ENCODE measurements at regions not wholly inside any gene's neighbourhood (a gene's known extent, or its start where the extent isn't known, plus 50 kb on each side); places are given as distances from the start of the nearest gene placed in this dataset.
"Not testable (repeated sequence)": the region's sequence is repeated elsewhere in the genome, so short reads cannot be mapped to it uniquely, and the experiment has no call there.

DNA sequence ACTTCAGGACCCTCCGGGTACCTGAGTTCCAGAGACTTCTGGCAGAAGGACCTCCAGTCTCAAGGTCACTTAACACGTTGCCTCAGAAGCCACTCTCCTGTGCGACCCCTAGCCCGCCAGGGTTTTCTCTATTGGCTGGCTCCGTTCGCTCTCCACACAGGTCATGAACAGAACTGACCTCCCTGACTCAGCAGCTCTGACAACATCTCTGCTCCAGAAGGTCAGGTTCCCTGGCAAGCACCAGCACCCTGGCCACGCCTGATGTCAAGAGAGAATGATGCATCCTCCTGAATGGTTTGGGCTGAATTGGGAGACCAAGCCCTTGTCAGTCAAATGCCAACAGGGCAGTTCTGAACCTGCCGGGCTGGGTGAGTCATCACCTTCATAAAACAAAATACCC lies 84.3 kb upstream of the TMEM45B start:
- DNase-seq = no peak

GRCh38 chr11:129732941-129733340 lies 82.7 kb upstream of the TMEM45B start:
- no peak for DNase-seq

DNA sequence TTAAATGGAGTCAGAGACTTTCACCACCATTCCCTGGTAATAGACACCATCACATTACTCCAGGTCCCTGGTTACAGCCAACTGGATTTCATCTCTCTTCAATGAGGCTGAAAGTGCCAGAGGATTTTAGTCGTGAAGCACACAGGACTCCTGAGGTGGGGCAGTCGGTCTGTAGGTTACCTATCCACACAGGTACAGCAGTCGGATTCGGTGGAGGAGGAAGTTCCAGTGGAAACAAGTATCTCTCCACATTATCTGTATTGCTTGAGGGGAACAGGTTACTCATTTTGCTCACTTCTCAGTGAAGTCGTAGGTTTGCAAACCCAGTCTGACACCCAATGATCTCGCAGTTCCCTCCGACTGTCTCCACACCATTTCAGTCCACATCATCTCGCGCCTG lies 82.3 kb upstream of the TMEM45B start:
- DNase-seq = no peak

DNA sequence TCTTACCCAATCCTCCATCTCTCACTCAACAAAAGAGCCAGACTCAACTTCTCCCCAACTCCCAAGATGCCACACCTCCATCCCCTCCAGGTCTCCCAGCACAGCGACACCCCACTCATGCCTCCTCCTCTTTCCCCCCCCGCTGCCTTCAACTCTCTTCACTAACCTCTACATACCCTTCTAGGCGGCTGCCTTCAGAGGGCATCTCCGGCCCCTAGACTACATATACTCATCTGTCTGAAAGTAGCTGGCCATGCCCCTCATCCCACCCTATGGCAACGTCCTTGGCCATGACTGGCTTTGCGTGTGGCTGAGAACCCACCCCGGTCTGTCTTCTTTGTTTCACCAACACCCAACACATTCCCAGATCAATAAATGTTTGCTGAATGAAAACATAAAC lies 81.7 kb upstream of the TMEM45B start:
- no peak for DNase-seq

DNA sequence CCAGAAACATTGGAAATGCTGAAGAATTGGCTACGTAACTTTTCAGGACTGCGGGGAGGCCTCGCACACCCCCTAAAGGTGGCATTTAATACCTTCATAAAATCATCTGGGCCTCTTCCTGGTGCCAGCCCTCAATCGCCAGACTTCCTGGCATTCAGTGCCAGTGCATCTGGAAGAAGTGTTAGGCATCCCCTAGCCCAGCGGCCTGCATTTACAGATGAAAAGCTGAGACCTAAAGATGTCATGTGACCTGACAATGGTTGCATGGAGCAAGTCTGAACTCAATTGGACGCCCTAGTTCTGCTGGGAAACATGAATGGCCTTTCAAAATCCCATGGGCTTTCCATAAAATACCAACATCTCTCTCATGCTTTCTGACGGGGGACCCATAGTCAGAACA lies 81.0 kb upstream of the TMEM45B start:
- DNase-seq = no peak

GRCh38 chr11:129737831-129738230 lies 77.8 kb upstream of the TMEM45B start:
- DNase-seq = no peak

DNA sequence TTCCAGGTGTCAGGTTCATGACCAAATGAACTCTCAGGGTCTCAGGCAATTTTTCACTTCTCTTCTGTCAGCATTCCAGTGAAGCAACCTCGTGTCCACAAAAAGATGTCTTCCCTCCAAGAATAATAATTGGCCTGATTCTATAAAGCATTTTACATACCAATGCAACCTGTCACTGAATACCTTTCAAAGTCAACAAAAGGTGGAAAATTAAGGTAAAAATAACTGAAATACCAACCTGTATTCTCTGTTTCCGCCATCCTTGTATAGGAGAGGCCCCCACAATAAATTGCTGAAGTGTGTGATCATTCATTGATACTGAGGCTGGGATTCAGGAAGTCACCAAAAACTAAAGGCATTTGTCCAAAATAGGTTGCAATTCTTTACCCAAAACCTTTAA lies 77.4 kb upstream of the TMEM45B start:
- DNase-seq = no peak

- no peak for DNase-seq
Observed at GRCh38 chr11:129739339-129739738, 76.3 kb upstream of the TMEM45B start.

- DNase-seq = no peak
Observed at GRCh38 chr11:129740125-129740719, 75.4 kb upstream of the TMEM45B start.

DNA sequence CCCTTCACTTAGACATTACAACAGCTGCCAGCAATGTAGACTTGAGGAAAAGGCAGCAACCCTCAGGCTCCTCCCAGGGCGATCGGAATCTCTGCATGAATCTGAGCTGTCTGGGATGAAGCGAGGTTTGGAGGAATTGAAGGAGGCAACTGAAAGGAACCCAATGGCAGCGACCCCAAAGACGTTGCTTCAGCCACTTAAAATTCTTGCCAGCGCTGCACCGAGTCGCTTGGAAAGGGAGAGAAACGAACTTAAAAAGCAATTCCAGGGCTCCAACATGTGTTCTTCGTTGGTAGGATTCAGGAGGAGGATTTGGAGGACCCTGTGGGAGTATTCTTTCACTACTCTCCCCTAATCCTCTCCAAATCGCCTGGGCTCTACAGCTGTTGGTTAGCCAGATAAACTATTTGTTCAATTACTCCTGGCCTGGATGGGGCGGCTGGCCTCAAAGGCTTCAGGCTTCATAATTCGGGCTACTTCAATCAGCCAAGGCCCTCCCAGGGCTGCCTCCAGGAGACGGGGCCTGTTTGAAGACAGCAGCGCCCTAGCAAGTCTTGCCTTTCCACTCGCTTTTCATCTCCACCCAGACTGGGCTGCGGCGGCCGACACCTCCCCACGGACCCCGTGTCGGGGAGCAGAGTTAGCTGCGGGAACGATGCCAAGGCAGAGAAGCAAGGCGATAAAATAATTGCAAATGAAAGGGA lies 72.4 kb upstream of the TMEM45B start:
- DNase-seq = no peak

GRCh38 chr11:129747071-129747470 lies 68.6 kb upstream of the TMEM45B start:
- no peak for DNase-seq

DNA sequence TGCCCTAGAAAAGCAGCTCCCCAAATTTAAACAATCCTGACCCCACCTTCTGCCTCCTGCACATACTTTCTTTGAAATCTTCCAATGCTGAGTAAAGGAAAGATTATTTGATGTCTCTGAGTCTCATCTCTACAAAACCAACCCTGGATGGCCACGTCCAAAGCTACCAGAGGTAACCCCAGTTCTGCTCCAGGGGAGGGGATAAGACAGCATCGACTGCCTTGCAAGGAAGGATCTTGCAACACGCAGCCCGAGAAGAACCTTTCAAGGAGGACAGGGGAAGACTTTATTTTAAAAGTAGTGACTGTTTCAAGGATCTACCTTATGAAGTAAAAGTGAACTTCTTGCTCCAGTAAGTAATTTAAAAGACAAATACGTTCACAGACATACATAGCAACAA lies 66.5 kb upstream of the TMEM45B start:
- no peak for DNase-seq

GRCh38 chr11:129750343-129751292 lies 65.0 kb upstream of the TMEM45B start:
- peak; percentile 58 to 77 (median 63) for DNase-seq

- DNase-seq = no peak
Observed at GRCh38 chr11:129751511-129751910, 64.1 kb upstream of the TMEM45B start.

GRCh38 chr11:129763569-129763968 lies 52.1 kb upstream of the TMEM45B start:
- not testable (repeated sequence) for DNase-seq

DNA sequence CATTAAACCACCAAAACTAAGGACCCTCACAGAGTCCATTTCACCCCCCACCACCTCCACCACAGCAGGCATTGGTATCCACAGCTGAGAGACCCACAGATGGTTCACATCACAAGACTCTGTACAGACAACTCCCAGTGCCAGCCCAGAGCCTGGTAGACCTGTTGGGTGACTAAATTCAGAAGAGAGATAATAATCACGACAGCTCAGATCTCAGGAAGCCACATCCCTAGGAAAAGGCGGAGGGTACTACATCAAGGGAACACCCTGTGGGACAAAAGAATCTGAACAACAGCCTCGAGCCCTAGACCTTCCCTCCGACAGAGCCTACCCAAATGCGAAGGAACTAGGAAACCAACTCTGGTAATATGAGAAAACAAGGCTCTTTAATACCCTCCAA lies 51.4 kb upstream of the TMEM45B start:
- not testable (repeated sequence) for DNase-seq
